Stimulated activated naive CD8-positive, alpha-beta T cell treated with anti-CD3 and anti-CD28 coated beads, Interleukin-15, Interleukin-2, amounts not matched to agents 100 ng/mL and 50 ng/mL, for 24 hours (primary cell): ENCODE measurements at regions not wholly inside any gene's neighbourhood (a gene's known extent, or its start where the extent isn't known, plus 50 kb on each side); places are given as distances from the start of the nearest gene placed in this dataset.
"Not testable (repeated sequence)": the region's sequence is repeated elsewhere in the genome, so short reads cannot be mapped to it uniquely, and the experiment has no call there.

Experiments
- H3K27ac Mint-ChIP-seq: one replicate; pipeline ENCODE4 v1.8.0; 2021; ENCODE audit warnings: mild to moderate bottlenecking, mixed read lengths
- H3K27me3 Mint-ChIP-seq: one replicate; pipeline ENCODE4 v1.8.0; 2021; ENCODE audit warnings: mixed read lengths
- H3K36me3 Mint-ChIP-seq: one replicate; pipeline ENCODE4 v1.8.0; 2021; ENCODE audit warnings: low read depth, mixed read lengths
- H3K4me1 Mint-ChIP-seq: one replicate; pipeline ENCODE4 v1.8.0; 2021; ENCODE audit warnings: low read depth, mixed read lengths
- H3K4me3 Mint-ChIP-seq: one replicate; pipeline ENCODE4 v1.8.0; 2021; ENCODE audit warnings: mild to moderate bottlenecking, mixed read lengths
- H3K9me3 Mint-ChIP-seq: one replicate; pipeline ENCODE4 v1.8.0; 2021; ENCODE audit warnings: mixed read lengths

DNA sequence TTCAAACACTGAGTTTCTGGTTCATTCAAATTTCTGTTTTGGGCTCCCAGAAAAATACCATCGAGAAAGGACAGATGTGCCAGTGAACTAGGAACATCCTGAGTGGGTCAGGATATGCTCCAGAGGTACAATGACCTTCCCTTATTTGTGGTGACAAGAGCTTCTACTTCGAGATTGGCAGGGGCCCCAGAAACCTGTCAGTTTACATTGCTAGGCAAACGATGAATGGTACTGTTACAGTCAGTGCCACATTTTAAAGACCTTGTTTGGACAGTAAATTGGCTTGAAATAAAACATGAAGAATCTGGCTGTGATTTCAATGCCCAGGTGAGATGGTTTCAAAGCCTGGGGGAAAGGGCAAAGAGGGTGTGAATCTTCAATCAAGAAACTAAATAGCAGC is 454.5 kb upstream of the ID4 start:
- Mint-ChIP-seq H3K4me3 (no peak overlapping the region), H3K27ac (no peak overlapping the region), H3K9me3 (no peaks in the 10 kb centered on the region), H3K36me3 (no peaks in the 10 kb centered on the region), H3K27me3 (no peaks in the 10 kb centered on the region), H3K4me1 (no peaks in the 10 kb centered on the region)

DNA sequence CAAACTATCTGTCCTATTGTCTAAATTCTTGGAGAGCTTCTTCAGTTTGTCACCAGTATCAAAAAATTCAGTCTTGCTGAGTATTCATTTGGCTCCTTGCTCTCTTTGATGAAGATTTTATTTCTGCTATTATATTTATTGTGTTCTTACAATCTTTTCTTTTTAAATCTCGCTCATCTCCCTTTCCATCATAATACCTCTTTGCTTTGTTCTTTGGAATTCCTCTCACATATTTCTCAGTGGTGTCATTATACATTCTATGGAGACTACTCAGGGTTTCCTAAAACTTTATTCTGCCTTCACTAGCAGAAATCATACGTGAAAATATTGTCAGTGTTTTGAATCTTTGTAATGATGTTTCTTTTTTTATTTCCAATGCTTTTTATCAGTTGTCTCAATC is 445.2 kb upstream of the ID4 start:
- Mint-ChIP-seq H3K27me3 (no peaks in the 10 kb centered on the region), H3K27ac (no peak overlapping the region), H3K4me3 (no peak overlapping the region), H3K4me1 (no peaks in the 10 kb centered on the region), H3K9me3 (peaks cover 13% of the 10 kb centered on the region), H3K36me3 (no peaks in the 10 kb centered on the region)

- no peaks in the 10 kb centered on the region for H3K36me3 Mint-ChIP-seq
- peaks cover 16% of the 10 kb centered on the region for H3K9me3 Mint-ChIP-seq
- H3K4me3 Mint-ChIP-seq, result no peak overlapping the region
- H3K27me3 Mint-ChIP-seq, result no peaks in the 10 kb centered on the region
- no peak overlapping the region for H3K27ac Mint-ChIP-seq
- no peaks in the 10 kb centered on the region for H3K4me1 Mint-ChIP-seq
Observed at GRCh38 chr6:19394051-19394450, 443.1 kb upstream of the ID4 start.

DNA sequence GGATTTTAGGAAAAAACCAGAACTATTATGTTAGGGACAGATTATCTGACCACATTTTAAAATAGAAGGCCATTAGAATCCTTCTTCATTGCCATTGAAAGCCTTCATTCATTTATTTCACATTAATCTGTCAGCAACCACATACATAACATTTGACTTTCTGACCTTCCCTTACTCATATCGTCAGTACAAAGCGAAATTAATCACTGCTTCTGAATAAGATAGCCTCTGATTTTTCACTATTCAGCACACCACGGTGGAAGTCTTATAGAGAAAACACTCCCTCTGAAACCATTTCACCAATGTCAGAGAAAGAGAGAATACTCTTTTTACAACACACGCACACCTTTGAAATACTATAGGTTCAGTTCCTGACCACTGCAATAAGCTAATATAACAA is 442.5 kb upstream of the ID4 start:
- Mint-ChIP-seq H3K4me3 (no peak overlapping the region), H3K27me3 (no peaks in the 10 kb centered on the region), H3K4me1 (no peaks in the 10 kb centered on the region), H3K36me3 (no peaks in the 10 kb centered on the region), H3K9me3 (peaks cover 18% of the 10 kb centered on the region), H3K27ac (no peak overlapping the region)

DNA sequence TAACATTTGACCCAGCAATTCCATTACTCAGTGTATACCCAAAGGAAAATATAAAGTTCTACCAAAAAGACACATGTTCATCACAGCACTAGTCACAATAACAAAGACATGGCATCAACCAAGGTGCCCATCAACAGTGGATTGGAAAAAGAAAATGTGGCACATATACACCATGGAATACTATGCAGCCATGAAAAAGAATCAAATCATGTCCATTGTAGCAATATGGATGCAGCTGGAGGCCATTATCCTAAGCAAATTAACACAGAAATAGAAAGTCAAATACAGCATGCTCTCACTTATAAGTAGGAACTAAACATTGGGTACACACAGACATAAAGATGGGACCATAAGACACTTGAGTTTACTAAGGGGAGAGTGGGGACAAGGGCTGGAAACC is 441.9 kb upstream of the ID4 start:
- Mint-ChIP-seq H3K4me1 (no peaks in the 10 kb centered on the region), H3K4me3 (no peak overlapping the region), H3K9me3 (peaks cover 20% of the 10 kb centered on the region), H3K36me3 (no peaks in the 10 kb centered on the region), H3K27ac (no peak overlapping the region), H3K27me3 (no peaks in the 10 kb centered on the region)

- Mint-ChIP-seq H3K36me3 (no peaks in the 10 kb centered on the region), H3K9me3 (peaks cover 11% of the 10 kb centered on the region), H3K4me3 (no peak overlapping the region), H3K27me3 (no peaks in the 10 kb centered on the region), H3K4me1 (no peaks in the 10 kb centered on the region), H3K27ac (no peak overlapping the region)
Observed at GRCh38 chr6:19399406-19399805, 437.8 kb upstream of the ID4 start.

DNA sequence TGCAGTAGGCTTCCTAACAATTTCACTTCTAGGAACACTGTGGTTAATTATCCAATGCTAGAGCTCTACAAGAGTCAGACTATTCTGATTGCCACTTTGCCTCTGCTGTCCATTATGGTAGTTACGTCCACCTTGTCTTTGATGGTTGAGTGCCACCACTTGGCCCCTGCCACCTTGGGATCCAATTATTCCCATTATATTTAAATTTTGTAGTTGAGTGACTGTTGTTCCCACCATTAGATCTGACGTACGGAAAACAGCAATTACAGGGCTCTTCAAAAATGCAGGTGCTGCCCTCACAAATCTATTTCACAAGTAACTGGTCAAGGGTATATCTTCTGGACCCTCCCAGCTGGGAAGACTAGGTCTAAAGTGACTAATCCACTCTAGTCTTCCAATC is 432.3 kb upstream of the ID4 start:
- H3K4me3 Mint-ChIP-seq, H3K27ac Mint-ChIP-seq, H3K36me3 Mint-ChIP-seq, H3K27me3 Mint-ChIP-seq, H3K4me1 Mint-ChIP-seq: not testable (repeated sequence)
- H3K9me3 Mint-ChIP-seq, result peaks cover 28% of the 10 kb centered on the region

GRCh38 chr6:19408331-19408730 is 428.8 kb upstream of the ID4 start:
- H3K4me1 Mint-ChIP-seq, result no peaks in the 10 kb centered on the region
- no peaks in the 10 kb centered on the region for H3K36me3 Mint-ChIP-seq
- no peak overlapping the region for H3K4me3 Mint-ChIP-seq

DNA sequence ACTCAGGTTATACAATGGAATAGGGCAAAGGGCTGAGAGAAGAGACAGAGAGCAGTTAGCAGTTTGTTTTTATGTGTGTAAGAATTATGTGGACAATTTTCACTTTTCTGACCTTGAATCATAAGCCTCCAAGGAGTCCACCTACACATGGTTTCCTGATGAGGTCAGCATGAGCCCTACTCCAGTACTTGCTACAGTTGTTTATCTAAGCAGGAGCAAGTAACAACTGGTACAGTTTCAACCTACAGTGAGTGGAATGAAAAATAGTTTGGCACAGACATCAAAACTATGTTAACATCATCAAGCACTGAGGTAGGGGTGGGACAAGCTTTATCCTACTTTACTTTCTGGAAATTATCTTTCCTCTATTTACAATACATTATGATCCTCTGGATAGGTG is 426.7 kb upstream of the ID4 start:
- H3K4me1 Mint-ChIP-seq, result no peaks in the 10 kb centered on the region
- H3K36me3 Mint-ChIP-seq, result no peaks in the 10 kb centered on the region
- H3K9me3 Mint-ChIP-seq, result peaks cover 22% of the 10 kb centered on the region
- no peaks in the 10 kb centered on the region for H3K27me3 Mint-ChIP-seq
- H3K27ac Mint-ChIP-seq, result no peak overlapping the region
- H3K4me3 Mint-ChIP-seq, result no peak overlapping the region

More at GRCh38 chr6:19408331-19408730, 428.8 kb upstream of the ID4 start:
- peaks cover 32% of the 10 kb centered on the region for H3K9me3 Mint-ChIP-seq
- H3K27me3 Mint-ChIP-seq, result no peaks in the 10 kb centered on the region
- no peak overlapping the region for H3K27ac Mint-ChIP-seq

- no peaks in the 10 kb centered on the region for H3K27me3 Mint-ChIP-seq
- H3K9me3 Mint-ChIP-seq, result peaks cover 16% of the 10 kb centered on the region
- no peak overlapping the region for H3K4me3 Mint-ChIP-seq
- no peak overlapping the region for H3K27ac Mint-ChIP-seq
- no peaks in the 10 kb centered on the region for H3K4me1 Mint-ChIP-seq
- H3K36me3 Mint-ChIP-seq, result no peaks in the 10 kb centered on the region
Observed at GRCh38 chr6:19413323-19413722, 423.8 kb upstream of the ID4 start.

DNA sequence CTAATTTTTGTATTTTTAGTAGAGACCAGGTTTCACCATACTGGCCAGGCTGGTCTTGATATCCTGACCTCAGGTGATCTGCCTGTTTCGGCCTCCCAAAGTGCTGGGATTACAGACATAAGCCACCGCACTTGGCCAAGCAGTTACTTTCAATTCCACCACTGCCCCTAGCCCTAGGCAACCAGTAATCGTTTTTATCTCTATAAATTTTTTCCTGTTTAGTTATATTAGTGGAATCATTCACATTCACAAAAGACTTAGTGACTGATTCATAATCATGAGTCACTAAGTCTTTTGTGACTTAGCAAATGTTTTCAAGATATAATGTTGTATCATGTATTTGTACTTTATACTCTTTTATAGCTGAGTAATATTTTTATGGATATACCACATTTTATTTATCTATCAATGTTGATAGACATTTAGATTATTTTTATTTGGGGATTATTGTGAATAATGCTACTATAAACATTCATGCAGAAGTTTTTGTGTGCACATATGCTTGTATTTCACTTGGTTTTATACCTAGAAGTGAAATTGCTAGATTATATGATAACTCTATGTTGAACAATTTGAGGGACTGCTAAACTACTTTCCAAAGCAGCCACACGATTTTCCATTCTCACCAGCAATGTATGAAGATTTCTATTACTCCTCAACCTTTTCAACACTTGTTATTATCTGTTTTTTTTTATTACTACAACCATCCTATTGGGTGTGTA is 421.4 kb upstream of the ID4 start:
- Mint-ChIP-seq H3K36me3 (no peaks in the 10 kb centered on the region), H3K4me1 (no peaks in the 10 kb centered on the region), H3K4me3 (no peak overlapping the region), H3K27me3 (no peaks in the 10 kb centered on the region), H3K27ac (no peak overlapping the region), H3K9me3 (peaks cover 9% of the 10 kb centered on the region)

DNA sequence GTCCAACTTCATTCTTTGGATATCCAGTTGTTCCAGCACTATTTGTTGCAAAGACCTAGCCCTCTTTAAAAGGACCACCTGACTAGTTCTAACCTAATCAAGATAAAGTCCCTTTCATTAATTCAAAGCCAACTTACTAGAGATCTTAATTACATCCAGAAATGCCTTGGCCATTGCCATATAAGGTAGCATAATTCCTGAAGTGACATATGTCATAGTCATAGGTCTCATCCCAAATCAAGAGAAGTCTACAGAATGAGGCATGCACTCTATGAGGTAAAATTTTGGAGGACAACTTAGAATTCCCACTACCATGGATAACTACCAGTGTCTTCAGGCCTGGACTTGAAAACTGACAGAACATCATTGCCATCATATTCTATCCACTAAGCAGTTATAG is 420.4 kb upstream of the ID4 start:
- peaks cover 9% of the 10 kb centered on the region for H3K9me3 Mint-ChIP-seq
- H3K27ac Mint-ChIP-seq, result no peak overlapping the region
- H3K4me1 Mint-ChIP-seq, result no peaks in the 10 kb centered on the region
- no peaks in the 10 kb centered on the region for H3K36me3 Mint-ChIP-seq
- no peaks in the 10 kb centered on the region for H3K27me3 Mint-ChIP-seq
- H3K4me3 Mint-ChIP-seq, result no peak overlapping the region

GRCh38 chr6:19417713-19418112 is 419.5 kb upstream of the ID4 start:
- H3K27ac Mint-ChIP-seq, result no peak overlapping the region
- H3K4me3 Mint-ChIP-seq, result no peak overlapping the region
- no peaks in the 10 kb centered on the region for H3K27me3 Mint-ChIP-seq
- peaks cover 6% of the 10 kb centered on the region for H3K9me3 Mint-ChIP-seq
- H3K4me1 Mint-ChIP-seq, result no peaks in the 10 kb centered on the region
- no peaks in the 10 kb centered on the region for H3K36me3 Mint-ChIP-seq

- H3K4me1 Mint-ChIP-seq, result no peaks in the 10 kb centered on the region
- no peaks in the 10 kb centered on the region for H3K27me3 Mint-ChIP-seq
- H3K36me3 Mint-ChIP-seq, result no peaks in the 10 kb centered on the region
- peaks cover 6% of the 10 kb centered on the region for H3K9me3 Mint-ChIP-seq
- H3K27ac Mint-ChIP-seq, result no peak overlapping the region
- no peak overlapping the region for H3K4me3 Mint-ChIP-seq
Observed at GRCh38 chr6:19424853-19425252, 412.3 kb upstream of the ID4 start.

GRCh38 chr6:19427548-19427947 is 409.6 kb upstream of the ID4 start:
- H3K4me3 Mint-ChIP-seq, result no peak overlapping the region
- no peak overlapping the region for H3K27ac Mint-ChIP-seq
- H3K36me3 Mint-ChIP-seq, result no peaks in the 10 kb centered on the region
- H3K9me3 Mint-ChIP-seq, result peaks cover 11% of the 10 kb centered on the region
- H3K4me1 Mint-ChIP-seq, result no peaks in the 10 kb centered on the region
- H3K27me3 Mint-ChIP-seq, result no peaks in the 10 kb centered on the region

DNA sequence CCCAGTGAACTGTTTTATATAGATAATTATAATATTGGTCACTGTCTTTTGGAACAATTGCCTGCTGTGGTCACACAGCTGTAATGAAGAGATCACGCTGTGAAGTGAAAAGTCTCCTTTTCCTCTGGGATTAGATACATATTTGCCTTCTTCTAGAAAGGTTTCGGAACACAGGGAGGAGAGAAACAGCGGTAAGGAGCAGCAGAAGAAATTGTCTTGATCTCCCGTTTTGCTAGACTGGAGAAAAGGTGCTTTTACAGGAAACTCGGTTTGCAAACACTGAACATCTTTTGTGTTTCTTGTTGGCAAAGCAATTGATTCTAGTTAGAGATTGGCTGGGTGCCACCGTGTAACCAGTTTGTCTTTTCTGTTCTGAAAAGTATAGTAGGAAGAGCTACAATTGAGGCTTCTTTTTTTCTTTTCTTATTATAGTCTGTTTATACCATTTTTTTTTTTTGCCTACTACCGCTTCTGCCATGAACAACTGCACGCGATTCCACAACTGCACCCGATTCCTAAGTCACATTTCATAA is 404.1 kb upstream of the ID4 start:
- no peaks in the 10 kb centered on the region for H3K27me3 Mint-ChIP-seq
- no peaks in the 10 kb centered on the region for H3K36me3 Mint-ChIP-seq
- no peak overlapping the region for H3K27ac Mint-ChIP-seq
- H3K4me3 Mint-ChIP-seq, result no peak overlapping the region
- peaks cover 16% of the 10 kb centered on the region for H3K9me3 Mint-ChIP-seq
- H3K4me1 Mint-ChIP-seq, result no peaks in the 10 kb centered on the region
